CD14-positive monocyte (primary cell): ENCODE measurements at regions not wholly inside any gene's neighbourhood (a gene's known extent, or its start where the extent isn't known, plus 50 kb on each side); places are given as distances from the start of the nearest gene placed in this dataset.

ENCODE experiments used
- DNase-seq, 3 donors: peaks; one replicate each; pipeline ENCODE4 v3.0.0-alpha.2; 2011 to 2022
- H2AFZ ChIP-seq: 2 replicates; pipeline ENCODE4 v1.6.0; 2012; ENCODE audit warnings: mild to moderate bottlenecking, low read depth, low read length, inconsistent platforms; ENCODE audit not compliant: insufficient read depth, poor library complexity, severe bottlenecking
- H3K27ac ChIP-seq, 2 donors: 1 replicate in 1 of 2; 2 replicates in 1 of 2; pipeline ENCODE4 v1.5.1; 2012 to 2013; ENCODE audit warnings: low read length in 2 of 2, control low read depth in 1 of 2, inconsistent platforms in 1 of 2, low read depth in 1 of 2, mild to moderate bottlenecking in 1 of 2
- H3K27me3 ChIP-seq, 2 donors: one replicate each; pipeline versions ENCODE4 v1.6.0 to v1.6.1; 2011 to 2013; ENCODE audit warnings: low read length in 2 of 2; ENCODE audit not compliant: control insufficient read depth in 2 of 2, insufficient read depth in 2 of 2
- H3K36me3 ChIP-seq, 2 donors: replicated peaks in 1 of 2; 1 replicate in 1 of 2; 2 replicates in 1 of 2; pipeline versions ENCODE4 v1.5.1 to v1.6.1; 2012 to 2013; ENCODE audit warnings: low read length in 2 of 2, control low read depth in 1 of 2, inconsistent platforms in 1 of 2, mild to moderate bottlenecking in 1 of 2; ENCODE audit not compliant: insufficient read depth in 2 of 2, control insufficient read depth in 1 of 2
- H3K4me1 ChIP-seq, 2 donors: 1 replicate in 1 of 2; 2 replicates in 1 of 2; pipeline versions ENCODE4 v1.5.1 to v1.6.1; 2012 to 2013; ENCODE audit warnings: low read length in 2 of 2, control low read depth in 1 of 2, inconsistent platforms in 1 of 2, mild to moderate bottlenecking in 1 of 2, moderate library complexity in 1 of 2; ENCODE audit not compliant: insufficient read depth in 2 of 2, control insufficient read depth in 1 of 2
- H3K4me2 ChIP-seq: replicated peaks from 2 replicates; pipeline ENCODE3; 2012; ENCODE audit warnings: low read length, moderate library complexity, mild to moderate bottlenecking; ENCODE audit not compliant: poor library complexity, severe bottlenecking; ENCODE audit errors: extremely low read depth
- H3K4me3 ChIP-seq, 3 experiments: fragments of 200-600 bp in 1 of 3; sonication (generic) in 1 of 3; replicated peaks in 1 of 3; 1 replicate in 2 of 3; 2 replicates in 1 of 3; pipeline ENCODE4 v1.5.1; 2011 to 2013; ENCODE audit warnings: low read length in 3 of 3, mild to moderate bottlenecking in 3 of 3, control low read depth in 2 of 3, low read depth in 2 of 3, inconsistent platforms in 1 of 3, moderate library complexity in 1 of 3
- H3K79me2 ChIP-seq: 2 replicates; pipeline ENCODE4 v1.6.0; 2012; ENCODE audit warnings: mild to moderate bottlenecking, control low read depth, inconsistent platforms, low read length, moderate library complexity; ENCODE audit not compliant: insufficient read depth
- H3K9ac ChIP-seq: 2 replicates; pipeline ENCODE4 v1.6.0; 2017; ENCODE audit warnings: low read length, mild to moderate bottlenecking; ENCODE audit not compliant: insufficient read depth, poor library complexity, severe bottlenecking
- H3K9me3 ChIP-seq, 2 donors: replicated peaks in 1 of 2; 1 replicate in 1 of 2; 2 replicates in 1 of 2; pipeline versions ENCODE4 v1.5.1 to v1.6.1; 2012 to 2013; ENCODE audit warnings: low read length in 2 of 2, control low read depth in 1 of 2; ENCODE audit not compliant: control insufficient read depth in 1 of 2, insufficient read depth in 1 of 2
- H4K20me1 ChIP-seq: 2 replicates; pipeline ENCODE4 v1.6.0; 2012; ENCODE audit warnings: mild to moderate bottlenecking, low read length, control low read depth, moderate library complexity; ENCODE audit not compliant: insufficient read depth
- H3K27ac Mint-ChIP-seq, 7 donors: one replicate each; pipeline ENCODE4 v1.8.0; 2020; ENCODE audit warnings: mild to moderate bottlenecking in 7 of 7, mixed read lengths in 7 of 7, moderate library complexity in 6 of 7, inconsistent platforms in 2 of 7
- H3K27me3 Mint-ChIP-seq, 3 donors: one replicate each; pipeline ENCODE4 v1.8.0; 2021 to 2022; ENCODE audit warnings: low read depth in 3 of 3, mild to moderate bottlenecking in 3 of 3, mixed read lengths in 3 of 3, moderate library complexity in 3 of 3, inconsistent platforms in 1 of 3
- H3K36me3 Mint-ChIP-seq, 2 donors: one replicate each; pipeline ENCODE4 v1.8.0; 2020; ENCODE audit warnings: mixed read lengths in 2 of 2, inconsistent platforms in 1 of 2, mild to moderate bottlenecking in 1 of 2
- H3K4me1 Mint-ChIP-seq: one replicate; pipeline ENCODE4 v1.8.0; 2020; ENCODE audit warnings: mild to moderate bottlenecking, mixed read lengths
- H3K4me3 Mint-ChIP-seq, 2 donors: one replicate each; pipeline ENCODE4 v1.8.0; 2020; ENCODE audit warnings: mild to moderate bottlenecking in 2 of 2, mixed read lengths in 2 of 2, moderate library complexity in 1 of 2
- H3K9me3 Mint-ChIP-seq, 7 donors: one replicate each; pipeline ENCODE4 v1.8.0; 2020 to 2022; ENCODE audit warnings: mixed read lengths in 7 of 7, mild to moderate bottlenecking in 6 of 7, moderate library complexity in 6 of 7, inconsistent platforms in 2 of 7
- CTCF ChIP-seq: fragments of 200-600 bp; IDR thresholded peaks from one replicate; pipeline ENCODE4 v1.8.0; 2022; ENCODE audit warnings: antibody characterized with exemption, mild to moderate bottlenecking
- WGBS: methylation state at CpG from one replicate; pipeline ENCODE4 v1.1.5; 2013; ENCODE audit warnings: missing lambda C conversion rate; ENCODE audit not compliant: insufficient coverage; 5-methylcytosine and 5-hydroxymethylcytosine counted together
- intact Hi-C, 2 donors: fragments of 100-400 bp; cut with micrococcal nuclease; formaldehyde crosslinking; loops; one replicate each; pipeline versions ENCODE4 v1.15.0 to v1.15.1; 2023

GRCh38 chr14:43316427-43316826 lies 1190.7 kb downstream of the FSCB start:
- H3K4me3 ChIP-seq: no peak overlapping the region
- H2AFZ ChIP-seq: no peak overlapping the region
- H3K4me2 ChIP-seq: no peak overlapping the region
- DNase-seq: no peak
- H3K9ac ChIP-seq: no peak overlapping the region
- no peaks in the 10 kb centered on the region for H4K20me1 ChIP-seq
- H3K4me3 Mint-ChIP-seq: no peak overlapping the region
- no peaks in the 10 kb centered on the region for H3K27me3 Mint-ChIP-seq
- peaks cover 0 to 4% of the 10 kb centered on the region in 2 donors for H3K9me3 ChIP-seq
- intact Hi-C loops: no loop called here
- WGBS: no CpG with 5 or more reads among the region's 2 CpGs
- no peaks in the 10 kb centered on the region for H3K36me3 Mint-ChIP-seq
- no peak overlapping the region for H3K27ac Mint-ChIP-seq
- H3K9me3 Mint-ChIP-seq: peaks cover 0 to 6% (median 0%) of the 10 kb centered on the region in 7 donors
- no peaks in the 10 kb centered on the region for H3K27me3 ChIP-seq
- no peaks in the 10 kb centered on the region for H3K4me1 Mint-ChIP-seq
- no peaks in the 10 kb centered on the region for H3K79me2 ChIP-seq
- TF ChIP-seq CTCF: no peak
- no peaks in the 10 kb centered on the region for H3K36me3 ChIP-seq
- H3K4me1 ChIP-seq: no peaks in the 10 kb centered on the region
- H3K27ac ChIP-seq: no peak overlapping the region

- Histone ChIP-seq H3K4me3 (no peak overlapping the region), H3K9me3 (peaks cover 0 to 4% of the 10 kb centered on the region in 2 donors), H3K4me1 (no peaks in the 10 kb centered on the region), H2AFZ (no peak overlapping the region), H4K20me1 (no peaks in the 10 kb centered on the region), H3K27ac (no peak overlapping the region), H3K4me2 (no peak overlapping the region), H3K36me3 (no peaks in the 10 kb centered on the region), H3K27me3 (no peaks in the 10 kb centered on the region), H3K9ac (no peak overlapping the region), H3K79me2 (no peaks in the 10 kb centered on the region)
- Mint-ChIP-seq H3K27ac (no peak overlapping the region), H3K4me3 (no peak overlapping the region), H3K9me3 (peaks cover 0 to 6% (median 0%) of the 10 kb centered on the region in 7 donors), H3K4me1 (no peaks in the 10 kb centered on the region), H3K27me3 (no peaks in the 10 kb centered on the region), H3K36me3 (no peaks in the 10 kb centered on the region)
- no peak for DNase-seq
- no CpG with 5 or more reads among the region's 1 CpG for WGBS
- no peak for TF ChIP-seq CTCF
- intact Hi-C loops: no loop called here
Measured at GRCh38 chr14:43313719-43314118, 1193.4 kb downstream of the FSCB start.
